ENCODE measurements at regions not wholly inside any gene's neighbourhood (a gene's known extent, or its start where the extent isn't known, plus 50 kb on each side); places are given as distances from the start of the nearest gene placed in this dataset.

DNA sequence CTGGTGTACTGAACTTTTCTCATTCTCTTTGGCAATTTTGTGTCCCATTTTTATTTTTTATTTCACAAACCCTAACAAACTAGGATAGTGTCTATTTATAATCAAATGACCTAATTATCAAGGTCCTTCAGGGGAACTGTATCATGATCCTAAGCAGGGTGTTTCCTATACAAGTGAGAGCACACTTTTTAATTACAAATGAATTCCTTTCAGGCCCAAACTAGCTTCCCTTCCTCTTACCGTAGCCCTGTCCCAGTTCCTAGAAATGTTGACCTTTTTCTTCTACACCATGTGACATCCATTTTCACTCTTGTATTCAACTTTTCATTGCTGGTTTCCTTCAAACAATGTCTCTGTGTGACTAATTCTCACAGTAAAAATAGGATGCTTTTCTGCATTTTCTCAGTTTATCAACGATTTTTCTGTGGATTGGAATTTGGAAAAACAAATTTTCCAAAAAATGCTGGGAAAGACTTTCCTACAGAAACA, 411.4 kb downstream of the CCDC91 start:
- no peak overlapping the region for H3K27ac Mint-ChIP-seq
- H3K4me1 Mint-ChIP-seq = no peaks in the 10 kb centered on the region
- no peak overlapping the region for H3K4me3 Mint-ChIP-seq
- H3K27me3 Mint-ChIP-seq = peaks cover 2% of the 10 kb centered on the region
- H3K9me3 Mint-ChIP-seq = no peaks in the 10 kb centered on the region
- H3K36me3 Mint-ChIP-seq = no peaks in the 10 kb centered on the region

GRCh38 chr12:28602786-28603185, 412.5 kb downstream of the CCDC91 start:
- peaks cover 8% of the 10 kb centered on the region for H3K9me3 Mint-ChIP-seq
- no peak overlapping the region for H3K4me3 Mint-ChIP-seq
- H3K36me3 Mint-ChIP-seq = no peaks in the 10 kb centered on the region
- no peaks in the 10 kb centered on the region for H3K4me1 Mint-ChIP-seq
- H3K27ac Mint-ChIP-seq = no peak overlapping the region
- H3K27me3 Mint-ChIP-seq = peaks cover 2% of the 10 kb centered on the region

DNA sequence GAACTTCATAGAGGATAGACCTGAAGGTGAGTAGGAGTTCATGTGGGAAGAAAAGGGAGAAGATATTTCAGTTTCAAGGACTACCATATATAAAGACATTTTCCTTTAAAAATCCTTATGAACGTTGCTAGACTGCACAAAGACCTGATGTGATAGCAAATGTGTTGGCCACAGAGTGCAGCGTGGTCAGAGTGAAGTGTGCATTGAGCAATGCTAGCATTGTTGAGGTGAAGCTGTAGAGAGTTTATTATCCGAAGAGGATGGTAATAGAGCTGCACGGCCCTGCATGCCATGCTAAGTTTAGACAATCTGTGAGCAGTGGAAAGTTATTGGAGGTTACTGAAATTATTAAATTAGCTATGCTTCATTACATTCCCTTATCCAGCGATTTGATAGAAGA, 413.0 kb downstream of the CCDC91 start:
- no peak overlapping the region for H3K4me3 Mint-ChIP-seq
- peaks cover 2% of the 10 kb centered on the region for H3K27me3 Mint-ChIP-seq
- no peaks in the 10 kb centered on the region for H3K4me1 Mint-ChIP-seq
- H3K27ac Mint-ChIP-seq = no peak overlapping the region
- peaks cover 10% of the 10 kb centered on the region for H3K9me3 Mint-ChIP-seq
- no peaks in the 10 kb centered on the region for H3K36me3 Mint-ChIP-seq

DNA sequence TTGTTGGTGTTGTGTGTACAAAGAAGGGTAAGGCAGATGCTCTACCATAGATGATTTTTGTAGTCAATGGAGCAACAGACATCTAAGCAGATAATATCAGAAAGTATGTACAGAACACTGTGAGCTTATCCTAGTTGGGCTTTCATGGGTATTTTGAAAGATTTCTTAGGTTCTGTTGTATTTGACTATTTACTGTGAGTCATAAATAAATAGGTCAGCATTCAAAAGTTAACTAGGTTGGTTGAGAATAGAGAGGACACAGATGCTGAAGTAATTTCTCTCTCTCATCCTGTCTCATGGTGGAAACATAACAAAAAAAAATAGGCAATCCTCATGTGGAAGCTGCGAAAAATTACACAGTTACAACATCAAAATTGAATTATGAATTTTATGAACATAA, 413.5 kb downstream of the CCDC91 start:
- peaks cover 10% of the 10 kb centered on the region for H3K9me3 Mint-ChIP-seq
- H3K4me1 Mint-ChIP-seq = no peaks in the 10 kb centered on the region
- H3K36me3 Mint-ChIP-seq = no peaks in the 10 kb centered on the region
- H3K27ac Mint-ChIP-seq = no peak overlapping the region
- no peak overlapping the region for H3K4me3 Mint-ChIP-seq
- no peaks in the 10 kb centered on the region for H3K27me3 Mint-ChIP-seq

- H3K27ac Mint-ChIP-seq = no peak overlapping the region
- no peak overlapping the region for H3K4me3 Mint-ChIP-seq
- no peaks in the 10 kb centered on the region for H3K4me1 Mint-ChIP-seq
- no peaks in the 10 kb centered on the region for H3K27me3 Mint-ChIP-seq
- no peaks in the 10 kb centered on the region for H3K36me3 Mint-ChIP-seq
- peaks cover 10% of the 10 kb centered on the region for H3K9me3 Mint-ChIP-seq
Observed at GRCh38 chr12:28604240-28604639, 414.0 kb downstream of the CCDC91 start.

GRCh38 chr12:28606967-28607557, 416.8 kb downstream of the CCDC91 start:
- Mint-ChIP-seq H3K36me3 (no peaks in the 10 kb centered on the region), H3K4me3 (no peak overlapping the region), H3K4me1 (no peaks in the 10 kb centered on the region), H3K9me3 (peaks cover 17% of the 10 kb centered on the region), H3K27me3 (peaks cover 9% of the 10 kb centered on the region), H3K27ac (no peak overlapping the region)

- Mint-ChIP-seq H3K9me3 (peaks cover 17% of the 10 kb centered on the region), H3K27me3 (peaks cover 25% of the 10 kb centered on the region), H3K27ac (no peak overlapping the region), H3K4me3 (no peak overlapping the region), H3K36me3 (no peaks in the 10 kb centered on the region), H3K4me1 (no peaks in the 10 kb centered on the region)
Observed at GRCh38 chr12:28610401-28611114, 420.3 kb downstream of the CCDC91 start.

DNA sequence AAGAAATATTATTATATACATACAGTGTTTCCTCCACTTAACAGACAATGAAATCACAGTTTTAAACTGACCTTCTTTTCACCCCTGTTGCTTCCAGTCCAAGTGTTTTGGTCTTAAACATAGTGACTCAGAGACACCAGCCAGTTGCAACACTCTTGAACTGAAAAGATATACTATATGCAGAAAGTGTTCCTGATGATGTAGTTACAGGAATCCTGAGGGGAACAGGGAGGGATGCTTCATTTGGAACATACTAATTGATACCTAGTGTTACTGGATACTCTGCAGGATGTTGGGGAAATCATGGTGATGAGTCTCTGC, 420.8 kb downstream of the CCDC91 start:
- Mint-ChIP-seq H3K9me3 (peaks cover 19% of the 10 kb centered on the region), H3K4me3 (no peak overlapping the region), H3K27me3 (peaks cover 25% of the 10 kb centered on the region), H3K27ac (no peak overlapping the region), H3K4me1 (no peaks in the 10 kb centered on the region), H3K36me3 (no peaks in the 10 kb centered on the region)

DNA sequence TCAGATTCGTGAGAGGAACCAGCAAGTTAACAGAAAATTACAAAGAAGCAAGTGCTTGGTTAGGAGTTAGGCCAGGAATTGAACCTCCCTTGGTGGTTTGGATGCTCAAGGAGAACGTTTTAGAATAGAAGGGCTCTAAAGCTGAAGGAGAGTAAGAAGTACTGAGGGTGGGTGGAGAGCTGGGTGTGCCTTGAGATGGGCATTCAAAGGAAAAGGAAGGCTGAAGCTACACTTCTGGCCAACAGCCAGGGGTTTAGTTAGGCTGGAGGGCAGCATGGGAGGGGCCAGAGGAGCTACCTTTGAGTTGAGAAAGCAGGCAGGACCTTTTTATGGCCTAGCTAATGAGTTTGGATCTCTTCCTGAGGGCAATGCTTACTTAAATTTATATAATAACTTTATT, 421.2 kb downstream of the CCDC91 start:
- Mint-ChIP-seq H3K4me1 (no peaks in the 10 kb centered on the region), H3K4me3 (no peak overlapping the region), H3K27me3 (peaks cover 25% of the 10 kb centered on the region), H3K27ac (no peak overlapping the region), H3K36me3 (no peaks in the 10 kb centered on the region), H3K9me3 (peaks cover 23% of the 10 kb centered on the region)

GRCh38 chr12:28618171-28618570, 427.9 kb downstream of the CCDC91 start:
- no peaks in the 10 kb centered on the region for H3K4me1 Mint-ChIP-seq
- peaks cover 16% of the 10 kb centered on the region for H3K27me3 Mint-ChIP-seq
- peaks cover 17% of the 10 kb centered on the region for H3K9me3 Mint-ChIP-seq
- no peaks in the 10 kb centered on the region for H3K36me3 Mint-ChIP-seq
- H3K4me3 Mint-ChIP-seq = no peak overlapping the region
- H3K27ac Mint-ChIP-seq = no peak overlapping the region

- no peaks in the 10 kb centered on the region for H3K4me1 Mint-ChIP-seq
- H3K9me3 Mint-ChIP-seq = peaks cover 17% of the 10 kb centered on the region
- H3K27ac Mint-ChIP-seq = no peak overlapping the region
- no peaks in the 10 kb centered on the region for H3K36me3 Mint-ChIP-seq
- no peak overlapping the region for H3K4me3 Mint-ChIP-seq
- peaks cover 12% of the 10 kb centered on the region for H3K27me3 Mint-ChIP-seq
Observed at GRCh38 chr12:28618772-28619171, 428.5 kb downstream of the CCDC91 start.

DNA sequence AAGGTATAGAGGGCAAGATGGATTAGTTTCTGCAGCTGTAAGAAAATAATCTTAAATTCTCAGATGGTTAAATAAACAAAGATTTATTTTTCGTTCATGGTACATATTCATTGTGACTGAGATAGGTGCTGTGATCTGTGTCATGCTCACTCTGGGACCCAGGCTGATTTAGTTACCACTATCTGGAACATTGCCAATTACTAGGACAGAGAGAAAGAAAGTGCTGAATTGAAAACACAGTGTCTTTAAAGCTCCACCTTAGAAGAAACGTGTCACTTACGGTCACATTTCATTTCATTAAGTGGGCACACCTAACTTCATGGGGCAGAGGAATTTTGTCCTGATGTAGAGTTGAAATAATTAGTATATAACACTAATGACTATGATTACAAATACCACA, 430.0 kb downstream of the CCDC91 start:
- Mint-ChIP-seq H3K27ac (no peak overlapping the region), H3K4me1 (no peaks in the 10 kb centered on the region), H3K4me3 (no peak overlapping the region), H3K9me3 (peaks cover 17% of the 10 kb centered on the region), H3K27me3 (peaks cover 4% of the 10 kb centered on the region), H3K36me3 (no peaks in the 10 kb centered on the region)

DNA sequence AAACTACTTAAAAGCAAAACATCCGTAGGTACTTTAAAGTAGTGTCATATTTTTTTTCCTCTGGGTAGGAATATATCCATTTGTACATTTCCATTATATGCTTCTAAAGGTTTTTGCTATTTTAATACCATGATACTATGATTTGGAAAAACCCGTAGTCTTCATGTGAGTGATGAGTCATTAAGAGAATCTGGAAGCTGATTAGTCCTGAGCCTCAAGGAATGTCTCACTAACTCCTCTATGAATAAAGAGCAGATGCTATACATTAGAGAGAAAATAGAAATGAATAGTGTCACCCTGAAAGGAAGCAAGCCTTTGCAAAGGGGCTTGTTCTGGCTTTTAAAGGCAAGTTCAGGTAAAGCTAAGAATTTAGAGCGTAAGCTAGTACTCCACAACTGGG, 432.1 kb downstream of the CCDC91 start:
- Mint-ChIP-seq H3K27ac (no peak overlapping the region), H3K36me3 (no peaks in the 10 kb centered on the region), H3K4me1 (no peaks in the 10 kb centered on the region), H3K4me3 (no peak overlapping the region), H3K9me3 (peaks cover 4% of the 10 kb centered on the region), H3K27me3 (peaks cover 4% of the 10 kb centered on the region)

- no peak overlapping the region for H3K4me3 Mint-ChIP-seq
- H3K9me3 Mint-ChIP-seq = no peaks in the 10 kb centered on the region
- H3K4me1 Mint-ChIP-seq = no peaks in the 10 kb centered on the region
- no peaks in the 10 kb centered on the region for H3K27me3 Mint-ChIP-seq
- no peak overlapping the region for H3K27ac Mint-ChIP-seq
- no peaks in the 10 kb centered on the region for H3K36me3 Mint-ChIP-seq
Observed at GRCh38 chr12:28626504-28626903, 436.2 kb downstream of the CCDC91 start.

DNA sequence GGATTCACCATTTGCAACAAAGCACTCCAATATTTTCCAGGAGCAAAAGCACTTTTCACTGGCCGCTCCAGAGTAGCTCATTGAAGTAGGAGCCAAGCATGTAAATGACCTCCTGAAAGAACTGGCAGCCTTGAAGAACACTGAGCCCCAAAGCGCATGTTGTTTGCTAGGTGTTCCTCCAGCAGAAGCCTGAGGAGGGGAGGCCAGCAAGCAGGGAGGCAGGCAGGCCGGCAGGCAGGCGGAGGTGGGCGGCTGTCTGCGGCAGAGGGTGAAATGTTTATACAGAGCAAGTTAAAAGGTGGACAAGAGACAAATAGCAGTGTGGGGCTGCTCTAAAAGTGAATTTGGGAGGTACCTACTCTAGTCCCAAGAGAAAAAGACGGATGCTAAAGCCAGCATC, 439.4 kb downstream of the CCDC91 start:
- peaks cover 3% of the 10 kb centered on the region for H3K27me3 Mint-ChIP-seq
- no peaks in the 10 kb centered on the region for H3K4me1 Mint-ChIP-seq
- H3K27ac Mint-ChIP-seq = no peak overlapping the region
- H3K4me3 Mint-ChIP-seq = no peak overlapping the region
- H3K36me3 Mint-ChIP-seq = no peaks in the 10 kb centered on the region
- H3K9me3 Mint-ChIP-seq = no peaks in the 10 kb centered on the region

- H3K4me3 Mint-ChIP-seq = no peak overlapping the region
- H3K9me3 Mint-ChIP-seq = no peaks in the 10 kb centered on the region
- no peaks in the 10 kb centered on the region for H3K36me3 Mint-ChIP-seq
- H3K27me3 Mint-ChIP-seq = peaks cover 4% of the 10 kb centered on the region
- no peaks in the 10 kb centered on the region for H3K4me1 Mint-ChIP-seq
- no peak overlapping the region for H3K27ac Mint-ChIP-seq
Observed at GRCh38 chr12:28631831-28632230, 441.6 kb downstream of the CCDC91 start.

DNA sequence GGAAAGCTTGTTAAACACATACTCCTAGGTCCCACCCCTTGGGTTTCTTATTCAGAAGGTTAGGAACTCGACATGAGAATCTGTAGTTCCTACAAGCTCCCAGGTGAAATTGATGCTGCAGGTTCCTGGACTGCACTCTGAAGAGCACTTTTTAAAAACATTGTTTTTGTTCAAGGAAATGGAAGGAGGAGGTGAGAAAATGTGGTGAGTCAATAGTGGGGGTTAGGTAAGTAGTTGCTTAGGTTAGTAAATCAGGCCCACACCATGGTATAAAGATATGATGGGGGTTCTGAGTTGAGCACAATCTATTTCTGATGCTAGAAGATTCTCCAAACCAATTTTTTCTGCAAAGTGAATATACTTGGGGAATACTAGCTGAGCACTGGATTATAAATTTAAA, 450.3 kb downstream of the CCDC91 start:
- H3K4me1 Mint-ChIP-seq = no peaks in the 10 kb centered on the region

More for the DNA sequence above, 450.3 kb downstream of the CCDC91 start:
- Mint-ChIP-seq H3K4me3 (no peak overlapping the region), H3K27me3 (no peaks in the 10 kb centered on the region), H3K36me3 (no peaks in the 10 kb centered on the region), H3K27ac (no peak overlapping the region), H3K9me3 (no peaks in the 10 kb centered on the region)

All from activated naive CD4-positive, alpha-beta T cell treated with anti-CD3 and anti-CD28 coated beads, Interleukin-2, amount 50 U/mL, for 24 hours (primary cell).